ENCODE measurements at regions not wholly inside any gene's neighbourhood (a gene's known extent, or its start where the extent isn't known, plus 50 kb on each side); places are given as distances from the start of the nearest gene placed in this dataset.

DNA sequence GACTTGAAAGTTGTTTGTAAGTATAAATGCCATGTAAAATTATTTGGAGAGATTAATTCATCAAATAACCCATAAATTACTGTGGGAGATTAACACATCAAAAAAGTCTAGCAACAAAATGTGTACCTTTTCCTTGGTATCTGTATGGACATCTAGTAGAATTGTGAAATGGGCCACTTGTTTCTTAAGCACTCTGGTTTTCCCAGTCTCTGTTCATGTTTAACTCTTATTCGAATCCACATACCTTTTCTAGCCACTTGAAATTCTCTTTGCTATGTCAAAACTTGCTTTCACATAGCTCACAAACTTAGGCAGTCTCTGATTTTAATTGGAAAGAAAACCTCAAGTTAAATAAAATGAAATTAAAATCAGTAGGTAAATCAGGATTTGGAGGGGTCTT lies 470.6 kb downstream of the LMO7 start:
- 0% methylated on average over 1 of the region's 1 CpG for WGBS (ENCODE audit: low lambda C conversion rate)
- Histone ChIP-seq H3F3A (replicated peaks; ENCODE audit: insufficient read depth) (no peaks in the 10 kb centered on the region), H3K9me3 (no peaks in the 10 kb centered on the region), H3K4me1 (ENCODE audit: control insufficient read depth in 1 of 2, insufficient read depth in 2 of 2, low read depth in 1 of 2, low read length in 1 of 2) (no peaks in the 10 kb centered on the region), H3K27ac (ENCODE audit: low read depth in 2 of 2, low read length in 1 of 2) (no peak overlapping the region), H2AFZ (ENCODE audit: low read depth) (no peak overlapping the region), H3K4me3 (ENCODE audit: low read depth in 2 of 2, low read length in 1 of 2) (no peak overlapping the region), H3K4me2 (no peak overlapping the region), H3K36me3 (replicated peaks in 1 of 2; ENCODE audit: control insufficient read depth in 1 of 2, insufficient read depth in 2 of 2, low read length in 1 of 2) (no peaks in the 10 kb centered on the region), H4K20me1 (ENCODE audit: insufficient read depth) (no peaks in the 10 kb centered on the region), H3K79me2 (ENCODE audit: insufficient read depth) (no peaks in the 10 kb centered on the region), H3K9ac (no peak overlapping the region), H3K9me2 (no peaks in the 10 kb centered on the region), H3K27me3 (ENCODE audit: insufficient read depth) (no peaks in the 10 kb centered on the region)
- no peak for TF ChIP-seq FOXM1 (IDR thresholded peaks at IDR 0.05; ENCODE audit: low read depth)
- no peak for TF ChIP-seq MAX (IDR thresholded peaks at IDR 0.05; ENCODE audit: low read depth)
- no peak for TF ChIP-seq MEF2A (IDR thresholded peaks at IDR 0.05; ENCODE audit: borderline replicate concordance, low read depth)
- TF ChIP-seq TCF12 (IDR thresholded peaks at IDR 0.05): no peak
- no peak for TF ChIP-seq POLR2AphosphoS5 (IDR thresholded peaks at IDR 0.05; ENCODE audit: low read depth, low read length)
- no peak for TF ChIP-seq CTCF (IDR thresholded peaks at IDR 0.05)
- TF ChIP-seq SMC3 (IDR thresholded peaks at IDR 0.05; ENCODE audit: low read depth, low read length): no peak
- TF ChIP-seq, protein P1, sequence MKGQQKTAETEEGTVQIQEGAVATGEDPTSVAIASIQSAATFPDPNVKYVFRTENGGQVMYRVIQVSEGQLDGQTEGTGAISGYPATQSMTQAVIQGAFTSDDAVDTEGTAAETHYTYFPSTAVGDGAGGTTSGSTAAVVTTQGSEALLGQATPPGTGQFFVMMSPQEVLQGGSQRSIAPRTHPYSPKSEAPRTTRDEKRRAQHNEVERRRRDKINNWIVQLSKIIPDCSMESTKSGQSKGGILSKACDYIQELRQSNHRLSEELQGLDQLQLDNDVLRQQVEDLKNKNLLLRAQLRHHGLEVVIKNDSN (IDR thresholded peaks at IDR 0.05; ENCODE audit: borderline replicate concordance, low read depth): no peak
- DNase-seq: no peak
- ChIA-PET POLR2A (no interaction called here), CTCF (interaction anchor here (1.1 kb wide), 1 partner anchor 160 kb away, joined by 3 read pairs; no protein-coding TSS in a partner anchor)

DNA sequence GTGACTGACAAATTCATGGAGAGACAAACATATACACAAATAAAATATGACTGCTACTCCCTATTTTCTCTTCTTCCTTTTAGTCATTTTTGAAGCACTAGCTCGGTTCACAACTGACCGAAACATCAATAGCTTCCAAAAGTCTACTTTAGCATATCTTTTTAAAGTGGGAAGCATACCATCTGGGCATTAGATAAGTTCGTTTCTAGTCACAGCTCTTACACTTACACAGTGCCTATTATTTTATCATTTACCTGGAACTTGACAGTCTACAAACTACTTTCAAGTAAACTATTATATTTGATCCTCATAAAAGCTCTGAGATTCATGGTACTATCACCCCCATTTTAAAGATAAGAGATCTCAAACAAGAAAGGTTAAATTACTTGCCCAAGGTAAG lies 458.5 kb downstream of the LMO7 start:
- TF ChIP-seq YY1 (IDR thresholded peaks at IDR 0.05; ENCODE audit: low read depth) (no peak), ELF1 (IDR thresholded peaks at IDR 0.05) (no peak), FOXM1 (IDR thresholded peaks at IDR 0.05; ENCODE audit: low read depth) (no peak), TEAD4 (IDR thresholded peaks at IDR 0.05; ENCODE audit: borderline replicate concordance, insufficient read depth) (no peak), EP300 (IDR thresholded peaks at IDR 0.05; ENCODE audit: borderline replicate concordance in 1 of 2, low read depth in 1 of 2, low read length in 1 of 2) (no peak), FOXJ3 (CRISPR knock-in tag; IDR thresholded peaks at IDR 0.05) (no peak), CTCF (IDR thresholded peaks at IDR 0.05) (no peak), EZH2phosphoT487 (IDR thresholded peaks at IDR 0.05; ENCODE audit: borderline replicate concordance, low read depth) (no peak), NRF1 (IDR thresholded peaks at IDR 0.05; ENCODE audit: low read depth, low read length) (no peak)
- TF ChIP-seq, protein P2, sequence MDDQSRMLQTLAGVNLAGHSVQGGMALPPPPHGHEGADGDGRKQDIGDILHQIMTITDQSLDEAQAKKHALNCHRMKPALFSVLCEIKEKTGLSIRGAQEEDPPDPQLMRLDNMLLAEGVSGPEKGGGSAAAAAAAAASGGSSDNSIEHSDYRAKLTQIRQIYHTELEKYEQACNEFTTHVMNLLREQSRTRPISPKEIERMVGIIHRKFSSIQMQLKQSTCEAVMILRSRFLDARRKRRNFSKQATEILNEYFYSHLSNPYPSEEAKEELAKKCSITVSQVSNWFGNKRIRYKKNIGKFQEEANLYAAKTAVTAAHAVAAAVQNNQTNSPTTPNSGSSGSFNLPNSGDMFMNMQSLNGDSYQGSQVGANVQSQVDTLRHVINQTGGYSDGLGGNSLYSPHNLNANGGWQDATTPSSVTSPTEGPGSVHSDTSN (IDR thresholded peaks at IDR 0.05): no peak
- TF ChIP-seq, protein P1 (IDR thresholded peaks at IDR 0.05; ENCODE audit: borderline replicate concordance, low read depth): no peak
- CTCF ChIA-PET: no interaction called here
- H3K9ac ChIP-seq: no peak overlapping the region
- no peaks in the 10 kb centered on the region for H3K79me2 ChIP-seq (ENCODE audit: insufficient read depth)
- no peak overlapping the region for H3K27ac ChIP-seq (ENCODE audit: low read depth in 2 of 2, low read length in 1 of 2)
- H3K36me3 ChIP-seq (replicated peaks in 1 of 2; ENCODE audit: control insufficient read depth in 1 of 2, insufficient read depth in 2 of 2, low read length in 1 of 2): no peaks in the 10 kb centered on the region
- POLR2A ChIA-PET: no interaction called here
- no peaks in the 10 kb centered on the region for H3K9me2 ChIP-seq
- no peaks in the 10 kb centered on the region; the same call in 1 of the 2 replicates for H3K9me3 ChIP-seq
- H3K4me1 ChIP-seq (ENCODE audit: control insufficient read depth in 1 of 2, insufficient read depth in 2 of 2, low read depth in 1 of 2, low read length in 1 of 2): no peaks in the 10 kb centered on the region
- no peaks in the 10 kb centered on the region; the same call in 1 of the 2 replicates for H3K27me3 ChIP-seq (ENCODE audit: insufficient read depth)
- H3F3A ChIP-seq (replicated peaks; ENCODE audit: insufficient read depth): no peaks in the 10 kb centered on the region
- WGBS (ENCODE audit: low lambda C conversion rate): 3% methylated on average over 3 of the region's 3 CpGs
- no peaks in the 10 kb centered on the region for H4K20me1 ChIP-seq (ENCODE audit: insufficient read depth)
- H3K4me2 ChIP-seq: no peak overlapping the region
- no peak for DNase-seq
- H3K4me3 ChIP-seq (ENCODE audit: low read depth in 2 of 2, low read length in 1 of 2): no peak overlapping the region
- H2AFZ ChIP-seq (ENCODE audit: low read depth): no peak overlapping the region
